ENCODE measurements at regions not wholly inside any gene's neighbourhood (a gene's known extent, or its start where the extent isn't known, plus 50 kb on each side); places are given as distances from the start of the nearest gene placed in this dataset.
"Not testable (repeated sequence)": the region's sequence is repeated elsewhere in the genome, so short reads cannot be mapped to it uniquely, and the experiment has no call there.

- peak; percentile 80 for DNase-seq
Measured at GRCh38 chr11:69905611-69906452, 86.6 kb upstream of the FGF3 start.

GRCh38 chr11:69906453-69906907, 87.3 kb upstream of the FGF3 start:
- peak; percentile 92 for DNase-seq

GRCh38 chr11:69907611-69908010, 88.4 kb upstream of the FGF3 start:
- DNase-seq: no peak

DNA sequence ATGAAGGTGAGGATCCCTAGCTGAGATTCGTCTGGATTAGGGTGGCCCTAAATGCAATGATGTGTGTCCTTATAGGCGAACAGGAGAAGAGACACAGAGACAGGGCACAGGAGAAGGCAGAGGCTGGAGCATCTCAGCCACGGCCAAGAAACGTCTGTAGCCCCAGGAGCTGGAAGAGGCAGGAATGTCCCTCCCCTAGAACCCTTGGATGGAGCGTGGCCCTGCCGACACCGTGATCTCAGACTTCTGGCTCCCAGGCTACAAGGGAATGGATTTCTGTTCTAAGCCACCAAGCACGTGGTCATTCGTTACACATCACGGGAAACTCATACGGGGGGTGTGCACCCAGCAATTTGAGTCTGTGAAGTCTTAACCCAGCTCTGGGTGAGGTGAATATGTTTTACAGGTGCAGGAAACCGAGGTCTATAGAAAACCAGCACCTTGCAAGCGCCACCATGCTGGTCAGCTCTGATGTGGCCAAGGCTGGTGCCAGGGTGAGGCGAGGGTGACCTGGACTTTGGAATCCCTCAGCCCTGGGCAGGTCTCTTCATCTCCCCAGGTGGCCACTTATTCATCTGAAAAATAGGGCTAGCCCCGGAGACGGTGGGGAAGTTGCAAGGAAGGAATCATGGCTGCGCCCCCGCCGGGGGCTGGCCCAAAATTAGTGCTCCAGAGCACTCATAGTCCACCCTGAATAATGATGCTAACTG, 89.5 kb upstream of the FGF3 start:
- DNase-seq: no peak

GRCh38 chr11:69909561-69910518, 90.6 kb upstream of the FGF3 start:
- no peak for DNase-seq

DNA sequence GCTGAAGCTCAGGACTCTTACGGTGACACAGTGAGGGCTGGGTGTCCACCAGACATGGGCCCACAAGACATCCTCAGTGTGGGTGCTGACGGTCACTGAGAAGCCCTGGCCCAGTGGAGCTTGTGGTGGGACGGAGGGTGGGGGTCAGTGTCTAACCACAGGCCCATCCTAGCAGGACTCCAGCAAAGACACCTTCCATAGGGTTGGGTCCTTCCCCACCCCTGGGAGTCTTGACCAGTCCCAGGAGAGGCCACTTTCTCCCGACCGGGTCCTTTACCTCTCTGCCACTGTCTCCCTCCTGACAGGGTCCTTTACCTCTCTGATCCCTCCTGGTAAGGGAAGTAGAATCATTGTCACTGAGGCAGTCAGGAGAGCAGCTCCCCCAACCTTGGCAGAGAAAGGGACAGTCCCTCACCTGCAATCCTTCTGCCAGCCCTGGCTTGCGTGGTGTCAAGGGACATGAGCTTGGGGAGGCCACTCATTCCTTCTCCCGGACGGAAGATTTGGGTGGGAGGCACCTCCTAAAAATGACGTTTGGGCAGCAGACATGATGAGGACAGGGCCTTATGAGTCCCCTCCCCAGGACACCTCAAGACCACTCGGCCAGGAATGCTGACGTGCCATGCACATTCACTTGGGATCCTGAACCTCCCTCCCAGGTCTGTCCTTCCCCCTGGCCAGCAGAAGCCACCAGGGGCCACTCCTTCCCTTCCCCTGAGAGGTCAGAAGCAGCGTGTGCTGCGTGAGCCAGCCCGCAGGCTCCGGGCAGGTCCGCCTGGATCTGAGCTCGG, 91.5 kb upstream of the FGF3 start:
- no peak for DNase-seq

DNA sequence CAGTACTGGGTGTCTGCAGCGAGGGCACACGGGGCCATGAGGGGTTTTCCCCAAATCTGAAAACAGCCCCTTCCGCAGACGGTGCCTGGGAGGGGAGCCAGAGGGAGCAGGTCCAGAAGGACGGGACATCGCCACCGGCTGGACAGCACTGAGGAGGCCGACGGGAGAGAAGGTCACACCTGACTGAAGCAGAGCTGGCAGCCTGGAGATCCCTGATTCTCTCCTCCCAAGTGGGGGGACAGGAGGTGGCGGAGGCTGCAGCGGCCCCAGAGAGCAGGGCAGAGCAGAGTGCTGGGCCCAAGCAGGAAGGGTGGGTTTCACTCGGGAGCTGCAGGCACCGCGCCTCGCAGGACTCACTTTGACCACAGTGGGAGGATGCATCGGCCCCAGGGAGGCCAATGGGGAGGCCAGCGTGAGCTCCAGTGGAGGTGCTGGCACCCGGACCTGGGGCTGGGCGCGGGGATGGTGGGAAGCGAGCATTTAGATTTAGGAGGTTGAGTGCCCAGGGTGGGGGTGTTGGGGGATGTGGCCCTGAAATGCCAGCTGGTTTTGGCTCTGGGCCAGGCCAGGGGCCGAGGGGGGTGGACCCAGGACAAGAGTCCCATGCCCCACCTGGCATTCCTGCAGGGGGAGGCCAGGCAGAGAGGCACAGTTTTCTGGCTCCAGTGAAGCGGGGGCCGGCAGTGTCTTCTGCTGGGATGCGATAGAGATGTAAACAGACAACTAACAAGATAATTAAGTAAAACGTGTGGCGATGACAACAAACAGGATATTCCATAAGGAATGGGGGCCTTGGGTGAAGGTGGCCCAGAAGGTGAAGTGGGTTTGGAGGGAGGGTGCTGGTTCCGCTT, 92.3 kb upstream of the FGF3 start:
- DNase-seq: peak; percentile 52

GRCh38 chr11:69912161-69912910, 93.1 kb upstream of the FGF3 start:
- peak; percentile 51 for DNase-seq

- no peak for DNase-seq
Measured at GRCh38 chr11:69912911-69913451, 93.8 kb upstream of the FGF3 start.

DNA sequence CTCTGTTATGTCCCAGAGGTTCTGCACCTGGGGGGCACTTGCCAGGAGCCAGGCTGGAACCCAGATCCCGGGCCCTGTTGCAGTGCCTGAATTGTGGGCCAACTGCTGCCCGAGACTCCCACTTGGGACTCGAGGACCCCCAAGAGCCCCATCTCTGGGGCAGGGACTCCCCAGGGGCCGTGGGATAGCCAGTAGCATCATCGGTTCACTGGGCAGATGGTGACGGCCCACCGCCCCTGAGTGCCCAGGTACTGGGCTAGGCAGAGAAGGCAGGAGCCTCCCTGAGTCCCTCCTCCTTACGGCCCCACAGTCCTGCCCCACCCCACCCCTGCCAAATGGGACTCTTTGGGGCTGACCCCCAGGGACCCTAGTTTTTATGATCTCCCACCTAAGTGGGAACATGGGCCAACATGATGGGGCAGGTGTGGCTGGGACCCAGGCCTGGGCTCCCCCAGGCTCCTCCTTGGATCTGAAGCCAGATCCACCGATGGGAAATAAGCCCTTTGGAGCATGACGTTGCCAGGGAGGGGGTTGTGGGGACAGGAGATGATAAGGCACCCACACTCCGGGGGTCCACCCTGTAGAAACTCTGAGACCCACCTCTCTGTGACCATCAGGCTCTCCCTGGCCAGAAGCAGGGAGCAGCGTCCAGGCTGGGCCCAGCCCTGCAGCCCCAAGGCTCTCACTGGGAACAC, 94.5 kb upstream of the FGF3 start:
- DNase-seq: no peak

GRCh38 chr11:69914286-69915150, 95.3 kb upstream of the FGF3 start:
- DNase-seq: peak; percentile 59

GRCh38 chr11:69915151-69915500, 95.9 kb upstream of the FGF3 start:
- DNase-seq: no peak

DNA sequence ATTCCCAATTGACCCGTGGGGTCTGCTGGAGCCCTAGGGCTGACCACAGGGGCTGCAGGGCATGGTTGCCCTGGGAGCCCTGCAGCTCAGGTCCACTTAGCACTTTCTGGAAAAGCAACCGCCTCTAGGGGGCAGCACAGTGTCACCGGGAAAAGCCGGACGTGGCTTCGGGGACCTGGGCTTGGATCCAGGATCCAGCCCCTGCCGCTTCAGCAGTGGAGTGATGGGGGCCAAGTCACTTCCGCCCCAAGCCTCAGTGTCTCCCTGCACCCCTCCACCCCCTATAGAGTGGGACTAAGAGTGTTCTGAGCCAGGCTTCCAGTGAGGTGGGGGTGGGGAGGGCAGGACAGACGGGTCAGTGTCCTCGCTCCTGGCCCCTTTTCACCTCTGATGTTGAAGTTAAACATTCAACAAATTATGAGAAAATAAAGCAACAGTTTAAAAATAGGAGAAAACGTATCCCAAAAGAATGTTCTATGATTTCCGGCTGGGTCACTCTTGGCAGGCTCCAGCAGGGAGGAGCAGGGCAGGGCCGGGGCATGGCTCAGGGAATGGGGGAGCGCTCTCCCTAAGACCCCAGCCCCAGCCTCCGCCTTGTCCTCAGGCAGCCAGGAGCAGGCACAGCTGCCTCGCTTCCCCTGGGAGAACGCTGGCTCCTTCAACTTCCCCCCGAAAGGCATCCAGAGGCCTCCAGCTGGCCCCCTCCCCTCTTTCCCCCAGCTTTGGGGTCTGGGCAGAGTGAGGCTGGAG, 96.5 kb upstream of the FGF3 start:
- peak; percentile 87 for DNase-seq

DNA sequence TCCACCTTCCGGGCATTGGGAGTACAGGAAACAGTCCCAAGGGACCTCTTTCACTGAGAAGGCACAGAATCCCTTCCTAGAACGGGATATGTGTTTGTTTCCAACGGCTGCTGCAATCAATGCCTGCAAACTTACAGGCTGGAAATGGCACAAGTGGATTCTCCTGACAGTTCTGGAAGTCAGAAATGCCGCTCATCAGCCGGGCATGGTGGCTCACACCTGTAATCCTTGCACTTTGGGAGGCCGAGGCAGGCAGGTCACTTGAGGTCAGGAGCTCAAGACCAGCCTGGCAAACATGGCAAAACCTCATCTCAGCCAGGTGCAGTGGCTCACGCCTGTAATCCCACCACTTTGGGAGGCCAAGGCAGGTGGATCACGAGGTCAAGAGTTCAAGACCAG, 97.0 kb upstream of the FGF3 start:
- not testable (repeated sequence) for DNase-seq

GRCh38 chr11:69916806-69917387, 97.7 kb upstream of the FGF3 start:
- no peak for DNase-seq

GRCh38 chr11:69917529-69917928, 98.3 kb upstream of the FGF3 start:
- DNase-seq: no peak

DNA sequence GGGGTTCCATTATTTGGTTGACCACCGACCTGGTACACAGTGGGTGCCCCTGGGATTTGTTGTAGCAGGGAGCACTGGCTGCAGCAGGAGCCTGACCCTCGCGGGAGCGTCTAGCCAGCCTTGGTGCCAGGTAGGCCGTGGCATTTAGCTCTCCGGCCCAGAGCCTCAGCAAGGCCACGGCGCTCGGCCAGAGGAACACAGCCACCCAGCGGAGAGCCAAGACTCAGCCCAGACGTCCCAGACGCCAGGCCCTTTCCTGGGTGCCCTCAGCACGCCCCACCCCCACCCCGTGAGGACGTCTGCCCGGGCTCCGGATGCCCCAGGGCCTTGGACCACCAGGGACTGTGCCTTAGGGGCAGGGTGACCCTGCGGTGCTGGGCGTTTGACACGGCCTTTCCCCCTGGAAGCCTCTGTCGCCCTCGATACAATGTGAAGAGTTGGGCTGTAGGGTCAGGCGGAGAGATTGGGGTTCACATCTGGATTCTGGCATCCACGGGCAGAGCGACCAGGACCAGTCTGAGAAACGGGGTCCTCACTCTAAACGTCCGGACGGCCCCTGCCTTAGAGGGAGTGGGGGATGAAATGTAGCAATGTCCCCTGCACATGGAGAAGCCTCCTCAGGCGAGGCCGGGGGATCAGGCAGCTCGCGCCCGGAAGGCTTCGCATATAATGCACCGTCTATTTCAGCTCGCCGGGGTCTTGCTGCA, 99.2 kb upstream of the FGF3 start:
- peak; percentile 42 for DNase-seq

Measured in islet precursor cell (in vitro differentiated cells).